ENCODE measurements at regions not wholly inside any gene's neighbourhood (a gene's known extent, or its start where the extent isn't known, plus 50 kb on each side); places are given as distances from the start of the nearest gene placed in this dataset.
A peak's percentile ranks its signal among the peaks of the same experiment; 100 is the strongest.

DNA sequence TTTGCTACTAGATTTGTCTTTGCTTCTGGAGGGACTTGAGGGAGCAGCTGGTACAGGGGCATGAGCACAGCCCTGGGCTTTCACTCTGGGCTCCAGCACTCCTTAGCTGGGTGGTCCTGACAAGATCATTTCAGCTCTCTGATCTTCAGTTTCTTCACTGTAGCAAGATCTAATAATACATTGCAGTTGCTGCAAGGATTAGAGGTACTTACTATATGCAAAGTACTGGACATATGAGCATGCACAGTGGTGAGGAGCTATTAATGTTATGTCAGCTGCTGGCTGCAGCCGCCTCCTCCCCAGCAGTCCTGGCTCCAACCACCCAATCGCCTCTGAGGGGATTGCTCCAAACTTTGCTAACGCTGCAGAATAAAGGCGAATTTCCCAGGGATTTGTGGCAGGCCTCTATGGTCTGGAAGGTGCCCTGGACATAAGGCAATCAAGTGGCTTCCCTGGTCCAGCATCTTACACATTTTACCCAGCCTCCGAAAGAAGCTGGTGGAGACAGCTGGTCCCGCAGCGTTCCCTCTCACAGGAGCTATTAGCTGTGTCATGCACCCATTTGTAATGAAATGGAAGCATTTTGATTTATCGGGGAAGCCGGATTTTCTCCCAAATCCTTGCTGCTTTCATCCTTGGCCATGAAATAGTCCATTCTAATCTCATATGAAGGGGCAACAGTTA, 96.7 kb downstream of the RHOB start:
- Histone ChIP-seq H2BK12ac (ENCODE audit: low read length) (no peak overlapping the region), H3K36me3 (ENCODE audit: control insufficient read depth in 1 of 2, insufficient read depth in 2 of 2, low read length in 2 of 2) (no peaks in the 10 kb centered on the region), H3K18ac (ENCODE audit: low read length) (no peak overlapping the region), H4K12ac (ENCODE audit: low read depth, low read length) (no peak overlapping the region), H3K9ac (ENCODE audit: low read length) (no peak overlapping the region), H3K4ac (ENCODE audit: low read depth, low read length) (no peak overlapping the region), H3K79me1 (ENCODE audit: low read length) (peaks cover 10% of the 10 kb centered on the region), H2AFZ (ENCODE audit: insufficient read depth, low read length, poor library complexity) (no peak overlapping the region), H3K4me1 (ENCODE audit: control insufficient read depth in 1 of 2, insufficient read depth in 2 of 2, low read length in 2 of 2) (peaks cover 13 to 15% of the 10 kb centered on the region in 2 experiments), H3K23ac (ENCODE audit: low read length) (no peak overlapping the region), H2BK120ac (ENCODE audit: insufficient read depth, low read length, poor library complexity) (no peak overlapping the region), H2AK5ac (ENCODE audit: low read length) (no peak overlapping the region), H3K4me2 (ENCODE audit: low read length) (no peak overlapping the region), H3K27me3 (ENCODE audit: insufficient read depth, low read length) (no peaks in the 10 kb centered on the region), H3K9me3 (ENCODE audit: insufficient read depth, low read depth, low read length) (no peaks in the 10 kb centered on the region), H4K8ac (ENCODE audit: low read depth, low read length) (no peak overlapping the region), H3K4me3 (ENCODE audit: low read depth, low read length) (no peak overlapping the region), H2BK5ac (ENCODE audit: low read depth, low read length, poor library complexity) (no peak overlapping the region), H3K27ac (ENCODE audit: low read depth, low read length) (no peak overlapping the region), H3K79me2 (ENCODE audit: control insufficient read depth, insufficient read depth, low read length, poor library complexity) (no peaks in the 10 kb centered on the region), H3K14ac (ENCODE audit: low read length) (no peak overlapping the region), H4K91ac (ENCODE audit: low read depth, low read length) (no peak overlapping the region)
- no CpG with 5 or more reads among the region's 9 CpGs for WGBS (ENCODE audit: extremely low coverage, insufficient coverage, insufficient read length)
- no peak for DNase-seq

DNA sequence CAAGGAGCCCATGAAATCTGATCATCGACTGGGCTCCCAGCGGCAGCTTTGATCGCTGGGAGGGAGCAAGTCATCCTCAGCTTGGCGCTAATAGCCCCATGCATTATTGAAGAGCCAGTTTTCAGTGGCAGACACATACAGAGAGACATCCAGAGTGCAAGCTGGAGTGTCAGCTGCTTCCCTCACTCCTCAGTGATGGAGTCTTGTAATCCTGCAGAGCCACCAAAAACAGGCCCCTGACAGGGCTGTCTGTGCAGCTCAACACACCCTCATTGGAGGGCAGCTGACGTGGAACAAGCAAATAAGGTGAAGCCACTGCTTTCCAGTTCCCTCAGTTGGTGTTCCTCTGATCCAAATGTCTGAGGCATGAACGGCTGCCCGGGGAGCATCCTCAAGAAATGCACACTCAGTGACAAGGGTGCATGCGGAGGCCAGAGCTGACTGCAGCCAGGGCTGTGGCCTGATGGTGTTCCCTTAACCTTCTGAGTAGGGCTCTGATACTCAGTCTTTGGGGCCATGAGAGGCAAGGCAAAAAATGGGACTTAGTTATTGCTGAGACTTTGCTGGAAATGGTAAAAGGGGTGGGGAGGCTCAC, 97.4 kb downstream of the RHOB start:
- H3K4me3 ChIP-seq (ENCODE audit: low read depth, low read length) = no peak overlapping the region
- H2AFZ ChIP-seq (ENCODE audit: insufficient read depth, low read length, poor library complexity) = no peak overlapping the region
- no peak overlapping the region for H2AK5ac ChIP-seq (ENCODE audit: low read length)
- H3K18ac ChIP-seq (ENCODE audit: low read length) = no peak overlapping the region
- H3K79me1 ChIP-seq (ENCODE audit: low read length) = peaks cover 10% of the 10 kb centered on the region
- H3K27me3 ChIP-seq (ENCODE audit: insufficient read depth, low read length) = no peaks in the 10 kb centered on the region
- H3K9me3 ChIP-seq (ENCODE audit: insufficient read depth, low read depth, low read length) = no peaks in the 10 kb centered on the region
- no peak overlapping the region for H3K27ac ChIP-seq (ENCODE audit: low read depth, low read length)
- H3K79me2 ChIP-seq (ENCODE audit: control insufficient read depth, insufficient read depth, low read length, poor library complexity) = no peaks in the 10 kb centered on the region
- no peak overlapping the region for H3K4ac ChIP-seq (ENCODE audit: low read depth, low read length)
- no peak overlapping the region for H3K4me2 ChIP-seq (ENCODE audit: low read length)
- H3K36me3 ChIP-seq (ENCODE audit: control insufficient read depth in 1 of 2, insufficient read depth in 2 of 2, low read length in 2 of 2) = no peaks in the 10 kb centered on the region
- no peak overlapping the region for H4K8ac ChIP-seq (ENCODE audit: low read depth, low read length)
- no peak overlapping the region for H3K9ac ChIP-seq (ENCODE audit: low read length)
- no CpG with 5 or more reads among the region's 8 CpGs for WGBS (ENCODE audit: extremely low coverage, insufficient coverage, insufficient read length)
- DNase-seq = no peak
- peaks cover 13 to 15% of the 10 kb centered on the region in 2 experiments for H3K4me1 ChIP-seq (ENCODE audit: control insufficient read depth in 1 of 2, insufficient read depth in 2 of 2, low read length in 2 of 2)
- no peak overlapping the region for H2BK5ac ChIP-seq (ENCODE audit: low read depth, low read length, poor library complexity)
- no peak overlapping the region for H3K23ac ChIP-seq (ENCODE audit: low read length)
- no peak overlapping the region for H2BK12ac ChIP-seq (ENCODE audit: low read length)
- H4K12ac ChIP-seq (ENCODE audit: low read depth, low read length) = no peak overlapping the region
- no peak overlapping the region for H4K91ac ChIP-seq (ENCODE audit: low read depth, low read length)
- no peak overlapping the region for H2BK120ac ChIP-seq (ENCODE audit: insufficient read depth, low read length, poor library complexity)
- H3K14ac ChIP-seq (ENCODE audit: low read length) = no peak overlapping the region

DNA sequence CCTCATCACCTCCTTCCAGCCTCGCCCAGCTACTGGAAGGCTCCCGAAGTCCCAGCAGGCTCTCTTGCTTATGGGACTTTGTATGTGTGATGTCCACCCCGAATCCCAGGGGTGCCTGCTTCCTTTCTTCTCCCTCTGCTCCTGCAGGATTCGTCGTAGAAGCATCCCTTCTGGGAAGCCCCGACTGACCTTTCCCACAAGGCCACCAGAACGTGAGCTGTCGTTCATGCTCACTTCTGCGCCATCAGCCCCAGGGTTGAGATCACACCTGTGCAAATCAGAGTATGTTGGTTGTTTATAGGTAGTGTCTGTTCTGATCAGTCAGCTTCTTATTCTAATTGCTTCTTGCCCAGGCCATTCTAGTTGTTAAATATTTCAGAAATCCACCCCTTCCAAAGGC, 101.8 kb downstream of the HS1BP3 start:
- no peak overlapping the region for H3K9ac ChIP-seq (ENCODE audit: low read length)
- no peaks in the 10 kb centered on the region for H3K79me2 ChIP-seq (ENCODE audit: control insufficient read depth, insufficient read depth, low read length, poor library complexity)
- no peak overlapping the region for H3K27ac ChIP-seq (ENCODE audit: low read depth, low read length)
- H3K4me2 ChIP-seq (ENCODE audit: low read length) = no peak overlapping the region
- H3K4ac ChIP-seq (ENCODE audit: low read depth, low read length) = no peak overlapping the region
- H3K27me3 ChIP-seq (ENCODE audit: insufficient read depth, low read length) = no peaks in the 10 kb centered on the region
- no CpG with 5 or more reads among the region's 9 CpGs for WGBS (ENCODE audit: extremely low coverage, insufficient coverage, insufficient read length)
- H3K79me1 ChIP-seq (ENCODE audit: low read length) = no peaks in the 10 kb centered on the region
- H4K12ac ChIP-seq (ENCODE audit: low read depth, low read length) = no peak overlapping the region
- H4K8ac ChIP-seq (ENCODE audit: low read depth, low read length) = no peak overlapping the region
- H3K4me1 ChIP-seq (ENCODE audit: control insufficient read depth in 1 of 2, insufficient read depth in 2 of 2, low read length in 2 of 2) = no peaks in the 10 kb centered on the region
- no peak overlapping the region for H2AFZ ChIP-seq (ENCODE audit: insufficient read depth, low read length, poor library complexity)
- H3K36me3 ChIP-seq (ENCODE audit: control insufficient read depth in 1 of 2, insufficient read depth in 2 of 2, low read length in 2 of 2) = no peaks in the 10 kb centered on the region
- no peak overlapping the region for H3K4me3 ChIP-seq (ENCODE audit: low read depth, low read length)
- H3K18ac ChIP-seq (ENCODE audit: low read length) = no peak overlapping the region
- no peak overlapping the region for H2BK120ac ChIP-seq (ENCODE audit: insufficient read depth, low read length, poor library complexity)
- H4K91ac ChIP-seq (ENCODE audit: low read depth, low read length) = peak overlapping the region; percentile 54
- H2BK5ac ChIP-seq (ENCODE audit: low read depth, low read length, poor library complexity) = no peak overlapping the region
- H3K14ac ChIP-seq (ENCODE audit: low read length) = no peak overlapping the region
- no peaks in the 10 kb centered on the region for H3K9me3 ChIP-seq (ENCODE audit: insufficient read depth, low read depth, low read length)
- H3K23ac ChIP-seq (ENCODE audit: low read length) = no peak overlapping the region
- no peak overlapping the region for H2AK5ac ChIP-seq (ENCODE audit: low read length)
- no peak for DNase-seq
- H2BK12ac ChIP-seq (ENCODE audit: low read length) = no peak overlapping the region

- no peak for DNase-seq
- H2BK5ac ChIP-seq (ENCODE audit: low read depth, low read length, poor library complexity) = no peak overlapping the region
- no peak overlapping the region for H2AK5ac ChIP-seq (ENCODE audit: low read length)
- H3K4me1 ChIP-seq (ENCODE audit: control insufficient read depth in 1 of 2, insufficient read depth in 2 of 2, low read length in 2 of 2) = no peaks in the 10 kb centered on the region
- no peak overlapping the region for H4K91ac ChIP-seq (ENCODE audit: low read depth, low read length)
- H3K4me2 ChIP-seq (ENCODE audit: low read length) = no peak overlapping the region
- no peak overlapping the region for H3K14ac ChIP-seq (ENCODE audit: low read length)
- WGBS (ENCODE audit: extremely low coverage, insufficient coverage, insufficient read length) = no CpG with 5 or more reads among the region's 1 CpG
- no peak overlapping the region for H3K27ac ChIP-seq (ENCODE audit: low read depth, low read length)
- H2BK12ac ChIP-seq (ENCODE audit: low read length) = no peak overlapping the region
- H2BK120ac ChIP-seq (ENCODE audit: insufficient read depth, low read length, poor library complexity) = no peak overlapping the region
- H3K79me2 ChIP-seq (ENCODE audit: control insufficient read depth, insufficient read depth, low read length, poor library complexity) = no peaks in the 10 kb centered on the region
- no peak overlapping the region for H3K18ac ChIP-seq (ENCODE audit: low read length)
- H3K79me1 ChIP-seq (ENCODE audit: low read length) = no peaks in the 10 kb centered on the region
- H3K4me3 ChIP-seq (ENCODE audit: low read depth, low read length) = no peak overlapping the region
- no peak overlapping the region for H3K4ac ChIP-seq (ENCODE audit: low read depth, low read length)
- no peak overlapping the region for H4K12ac ChIP-seq (ENCODE audit: low read depth, low read length)
- no peaks in the 10 kb centered on the region for H3K27me3 ChIP-seq (ENCODE audit: insufficient read depth, low read length)
- H2AFZ ChIP-seq (ENCODE audit: insufficient read depth, low read length, poor library complexity) = no peak overlapping the region
- H3K9me3 ChIP-seq (ENCODE audit: insufficient read depth, low read depth, low read length) = no peaks in the 10 kb centered on the region
- H4K8ac ChIP-seq (ENCODE audit: low read depth, low read length) = no peak overlapping the region
- H3K36me3 ChIP-seq (ENCODE audit: control insufficient read depth in 1 of 2, insufficient read depth in 2 of 2, low read length in 2 of 2) = no peaks in the 10 kb centered on the region
- H3K23ac ChIP-seq (ENCODE audit: low read length) = no peak overlapping the region
- H3K9ac ChIP-seq (ENCODE audit: low read length) = no peak overlapping the region
These were observed 101.1 kb downstream of the HS1BP3 start for GRCh38 chr2:20549691-20550348.
